OCI-LY3 (cell line): ENCODE measurements at regions not wholly inside any gene's neighbourhood (a gene's known extent, or its start where the extent isn't known, plus 50 kb on each side); places are given as distances from the start of the nearest gene placed in this dataset.

Experiments used
- H2AFZ ChIP-seq: fragments of 200-600, 300-600 bp; shearing (Covaris generic); 2 replicates; pipeline ENCODE4 v1.6.0; 2014; ENCODE audit warnings: antibody characterized with exemption, low read depth, low read length
- H3K27ac ChIP-seq: fragments of 200-600, 300-600 bp; sonication (generic); 2 replicates; pipeline ENCODE4 v1.5.1; 2014; ENCODE audit warnings: mild to moderate bottlenecking, low read length, moderate library complexity, mixed read lengths
- H3K27me3 ChIP-seq: fragments of 200-600, 300-600 bp; sonication (generic); 2 replicates; pipeline ENCODE4 v1.6.1; 2014; ENCODE audit warnings: low read depth, low read length, mixed read lengths
- H3K36me3 ChIP-seq: fragments of 200-600, 300-600 bp; sonication (generic); replicated peaks from 2 replicates; pipeline ENCODE3; 2014; ENCODE audit warnings: low read depth, low read length, mixed read lengths
- H3K4me1 ChIP-seq: fragments of 300-600, 200-600 bp; sonication (generic); 2 replicates; pipeline ENCODE4 v1.6.1; 2014; ENCODE audit warnings: low read length, mixed read lengths
- H3K4me2 ChIP-seq: fragments of 200-600, 300-600 bp; sonication (generic); 2 replicates; pipeline ENCODE4 v1.6.1; 2014; ENCODE audit warnings: low read length, mixed read lengths
- H3K4me3 ChIP-seq: fragments of 300-600, 200-600 bp; sonication (generic); 2 replicates; pipeline ENCODE4 v1.5.1; 2014; ENCODE audit warnings: antibody characterized with exemption, mild to moderate bottlenecking, low read length, moderate library complexity
- H3K79me2 ChIP-seq: fragments of 300-600, 200-600 bp; shearing (Covaris generic); 2 replicates; pipeline ENCODE4 v1.6.1; 2014; ENCODE audit warnings: mild to moderate bottlenecking, low read length, mixed read lengths
- H3K9ac ChIP-seq: fragments of 300-600, 200-600 bp; shearing (Covaris generic); 2 replicates; pipeline ENCODE4 v1.6.0; 2014; ENCODE audit warnings: mild to moderate bottlenecking, low read length, moderate library complexity
- H3K9me3 ChIP-seq: fragments of 200-600, 300-600 bp; shearing (Covaris generic); 2 replicates; pipeline ENCODE4 v1.6.1; 2014; ENCODE audit warnings: low read length, mixed read lengths; ENCODE audit not compliant: insufficient read depth
- H4K20me1 ChIP-seq: fragments of 200-600, 300-600 bp; sonication (generic); 2 replicates; pipeline ENCODE4 v1.6.1; 2016; ENCODE audit warnings: low read length, mixed read lengths; ENCODE audit not compliant: insufficient read depth
- EZH2phosphoT487 ChIP-seq: fragments of 200-600 bp; shearing (Covaris generic); IDR thresholded peaks from 2 replicates; pipeline ENCODE4 v1.6.1; 2018; ENCODE audit warnings: antibody characterized with exemption, mixed run types, low read depth
- TF ChIP-seq, protein P1 (sequence below): fragments of 200-600, 300-600 bp; sonication (generic); IDR thresholded peaks from 2 replicates; pipeline ENCODE4 v1.5.1; 2014; ENCODE audit warnings: antibody characterized with exemption, low read length, low read depth

GRCh38 chr1:219404629-219405028, 208.3 kb downstream of the ZC3H11B start:
- Histone ChIP-seq H2AFZ (no peak overlapping the region), H3K4me3 (no peak overlapping the region), H3K9ac (no peak overlapping the region), H3K36me3 (no peaks in the 10 kb centered on the region), H3K27me3 (no peaks in the 10 kb centered on the region), H3K79me2 (no peaks in the 10 kb centered on the region), H3K4me1 (no peaks in the 10 kb centered on the region), H4K20me1 (no peaks in the 10 kb centered on the region), H3K9me3 (no peaks in the 10 kb centered on the region), H3K4me2 (no peak overlapping the region), H3K27ac (no peak overlapping the region)
- TF ChIP-seq EZH2phosphoT487: no peak
- TF ChIP-seq, protein P1, sequence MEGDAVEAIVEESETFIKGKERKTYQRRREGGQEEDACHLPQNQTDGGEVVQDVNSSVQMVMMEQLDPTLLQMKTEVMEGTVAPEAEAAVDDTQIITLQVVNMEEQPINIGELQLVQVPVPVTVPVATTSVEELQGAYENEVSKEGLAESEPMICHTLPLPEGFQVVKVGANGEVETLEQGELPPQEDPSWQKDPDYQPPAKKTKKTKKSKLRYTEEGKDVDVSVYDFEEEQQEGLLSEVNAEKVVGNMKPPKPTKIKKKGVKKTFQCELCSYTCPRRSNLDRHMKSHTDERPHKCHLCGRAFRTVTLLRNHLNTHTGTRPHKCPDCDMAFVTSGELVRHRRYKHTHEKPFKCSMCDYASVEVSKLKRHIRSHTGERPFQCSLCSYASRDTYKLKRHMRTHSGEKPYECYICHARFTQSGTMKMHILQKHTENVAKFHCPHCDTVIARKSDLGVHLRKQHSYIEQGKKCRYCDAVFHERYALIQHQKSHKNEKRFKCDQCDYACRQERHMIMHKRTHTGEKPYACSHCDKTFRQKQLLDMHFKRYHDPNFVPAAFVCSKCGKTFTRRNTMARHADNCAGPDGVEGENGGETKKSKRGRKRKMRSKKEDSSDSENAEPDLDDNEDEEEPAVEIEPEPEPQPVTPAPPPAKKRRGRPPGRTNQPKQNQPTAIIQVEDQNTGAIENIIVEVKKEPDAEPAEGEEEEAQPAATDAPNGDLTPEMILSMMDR: no peak

DNA sequence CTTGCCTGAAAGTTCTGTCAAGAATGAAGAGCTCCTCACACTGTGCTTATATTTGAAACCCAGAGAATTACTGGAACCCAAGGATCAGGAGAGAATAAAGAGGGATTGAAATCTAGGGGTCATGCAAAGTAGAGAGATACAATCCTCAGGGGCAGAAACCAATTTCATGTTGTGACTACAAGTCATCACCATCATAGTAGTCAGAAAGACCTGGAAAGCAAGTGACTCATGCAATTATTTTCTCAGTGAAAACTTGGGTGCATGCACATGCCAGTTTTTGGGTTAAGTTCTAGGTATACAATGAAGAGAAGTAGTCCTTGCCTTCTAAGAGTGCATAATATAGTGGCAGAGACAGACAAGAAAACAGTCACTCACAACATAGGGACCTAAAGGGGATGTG, 210.0 kb downstream of the ZC3H11B start:
- no peaks in the 10 kb centered on the region for H4K20me1 ChIP-seq

GRCh38 chr1:219401724-219402625, 210.9 kb downstream of the ZC3H11B start:
- Histone ChIP-seq H3K4me1 (no peaks in the 10 kb centered on the region), H3K9ac (no peak overlapping the region), H3K4me3 (no peak overlapping the region), H3K9me3 (no peaks in the 10 kb centered on the region), H4K20me1 (no peaks in the 10 kb centered on the region), H3K79me2 (no peaks in the 10 kb centered on the region), H3K27me3 (no peaks in the 10 kb centered on the region), H3K36me3 (no peaks in the 10 kb centered on the region), H3K4me2 (no peak overlapping the region), H2AFZ (no peak overlapping the region), H3K27ac (no peak overlapping the region)
- TF ChIP-seq, protein P1: no peak
- TF ChIP-seq EZH2phosphoT487: no peak

More for the DNA sequence above, 210.0 kb downstream of the ZC3H11B start:
- Histone ChIP-seq H3K27me3 (no peaks in the 10 kb centered on the region), H3K4me1 (no peaks in the 10 kb centered on the region), H3K9ac (no peak overlapping the region), H3K4me3 (no peak overlapping the region), H3K9me3 (no peaks in the 10 kb centered on the region), H3K79me2 (no peaks in the 10 kb centered on the region), H3K36me3 (no peaks in the 10 kb centered on the region), H2AFZ (no peak overlapping the region), H3K27ac (no peak overlapping the region), H3K4me2 (no peak overlapping the region)
- TF ChIP-seq, protein P1: no peak
- TF ChIP-seq EZH2phosphoT487: no peak

DNA sequence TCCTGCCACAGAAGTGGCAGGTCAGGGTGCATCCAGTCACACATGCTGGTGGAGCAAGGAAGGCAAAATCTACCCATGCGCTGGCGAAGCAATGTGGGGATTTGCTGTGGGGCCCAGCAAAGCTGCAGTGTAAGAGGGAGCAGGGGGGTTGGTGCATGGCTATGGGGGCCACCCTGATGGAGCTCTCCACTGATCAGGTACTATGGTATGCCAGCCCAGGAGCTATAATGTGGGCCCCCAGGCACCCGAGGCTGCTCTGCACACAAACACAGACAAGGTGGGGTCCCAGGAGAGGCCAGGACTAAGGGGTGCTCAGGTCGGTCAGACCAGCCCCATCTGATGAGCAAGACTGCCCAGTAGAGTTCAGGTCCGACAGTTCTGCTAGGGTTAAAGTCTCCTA, 213.5 kb downstream of the ZC3H11B start:
- Histone ChIP-seq H3K27ac (no peak overlapping the region), H3K4me1 (no peaks in the 10 kb centered on the region), H2AFZ (no peak overlapping the region), H3K9me3 (no peaks in the 10 kb centered on the region), H3K36me3 (no peaks in the 10 kb centered on the region), H3K27me3 (no peaks in the 10 kb centered on the region), H4K20me1 (no peaks in the 10 kb centered on the region), H3K79me2 (no peaks in the 10 kb centered on the region), H3K4me2 (no peak overlapping the region), H3K9ac (no peak overlapping the region), H3K4me3 (no peak overlapping the region)
- TF ChIP-seq, protein P1: no peak
- no peak for TF ChIP-seq EZH2phosphoT487
